ENCODE measurements at regions not wholly inside any gene's neighbourhood (a gene's known extent, or its start where the extent isn't known, plus 50 kb on each side); places are given as distances from the start of the nearest gene placed in this dataset.

DNA sequence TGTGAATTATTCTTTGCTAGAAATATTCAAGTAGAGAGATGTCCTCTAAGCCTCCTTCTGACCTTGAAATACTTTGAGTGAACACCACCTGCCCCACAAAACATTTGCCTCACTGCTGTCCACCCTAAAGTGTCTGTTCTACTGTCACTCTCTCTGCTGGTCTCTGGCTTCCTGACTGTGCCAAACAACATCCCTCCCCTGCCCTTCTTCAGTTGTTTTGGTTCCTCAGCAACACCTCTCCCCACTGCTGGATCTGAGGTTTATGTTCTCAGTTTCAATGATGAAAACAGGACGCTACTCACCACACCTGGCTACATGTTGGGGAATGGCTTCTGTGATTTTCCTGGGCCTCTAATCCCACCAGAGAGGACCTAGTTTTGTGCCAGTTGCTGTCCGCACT is 456.9 kb downstream of the BCOR start:
- H2BK20ac ChIP-seq (ENCODE audit: low read depth, low read length) = no peak overlapping the region
- no peaks in the 10 kb centered on the region for H3K9me1 ChIP-seq (ENCODE audit: insufficient read depth, low read length)
- intact Hi-C loops (cut with micrococcal nuclease) (no loop called here), in situ Hi-C loops (cut with MboI; ENCODE audit: low sequenced_read_pairs) (no loop called here), dilution Hi-C loops (cut with HindIII; ENCODE audit: low sequenced_read_pairs, unreplicated experiment) (no loop called here)
- CTCF ChIA-PET = no interaction called here
- WGBS, 2 experiments (ENCODE audit: extremely low coverage in 2 of 2, insufficient read length in 1 of 2) = 50% methylated on average over 1 of the region's 2 CpGs; no CpG with 5 or more reads in 1 of the 2 experiments
- no peak overlapping the region for H3K4me3 ChIP-seq (ENCODE audit: insufficient read depth, low read depth, low read length)
- H3K9me3 ChIP-seq (ENCODE audit: control insufficient read depth, insufficient read depth, low read length) = no peaks in the 10 kb centered on the region
- no peaks in the 10 kb centered on the region; the same call in 1 of the 2 replicates for H3K4me1 ChIP-seq (ENCODE audit: control insufficient read depth, insufficient read depth, low read length)
- H3K23ac ChIP-seq (ENCODE audit: low read depth, low read length) = no peak overlapping the region
- no TSS peak for BruUV-seq (replicated peaks)
- no peak overlapping the region for H3K27ac ChIP-seq (ENCODE audit: insufficient read depth, low read length)
- DNase-seq (no peak), ATAC-seq (ENCODE audit: low read depth) (no peak)
- TF ChIP-seq SMC3 (IDR thresholded peaks at IDR 0.05; ENCODE audit: low read depth, low read length) (no peak), RAD21 (IDR thresholded peaks at IDR 0.05; ENCODE audit: low read length) (no peak), MAZ (IDR thresholded peaks at IDR 0.05; ENCODE audit: borderline replicate concordance, low read depth, low read length) (no peak), BHLHE40 (IDR thresholded peaks at IDR 0.05; ENCODE audit: low read depth, low read length) (no peak), MXI1 (IDR thresholded peaks at IDR 0.05; ENCODE audit: borderline replicate concordance, low read depth, low read length) (no peak), RFX5 (IDR thresholded peaks at IDR 0.05; ENCODE audit: low read depth, low read length) (no peak), MAFK (IDR thresholded peaks at IDR 0.05; ENCODE audit: low read depth, low read length) (no peak), POLR2A (IDR thresholded peaks at IDR 0.05; ENCODE audit: low read depth, low read length) (no peak), RCOR1 (IDR thresholded peaks at IDR 0.05; ENCODE audit: insufficient replicate concordance, low read length) (no peak), FOS (IDR thresholded peaks at IDR 0.05; ENCODE audit: low read depth, low read length) (no peak), CEBPB (IDR thresholded peaks at IDR 0.05; ENCODE audit: low read depth, low read length) (no peak), CHD1 (IDR thresholded peaks at IDR 0.05; ENCODE audit: low read depth, low read length) (no peak), NFE2L2 (IDR thresholded peaks at IDR 0.05; ENCODE audit: low read depth, low read length) (no peak)
- TF ChIP-seq, protein P1, sequence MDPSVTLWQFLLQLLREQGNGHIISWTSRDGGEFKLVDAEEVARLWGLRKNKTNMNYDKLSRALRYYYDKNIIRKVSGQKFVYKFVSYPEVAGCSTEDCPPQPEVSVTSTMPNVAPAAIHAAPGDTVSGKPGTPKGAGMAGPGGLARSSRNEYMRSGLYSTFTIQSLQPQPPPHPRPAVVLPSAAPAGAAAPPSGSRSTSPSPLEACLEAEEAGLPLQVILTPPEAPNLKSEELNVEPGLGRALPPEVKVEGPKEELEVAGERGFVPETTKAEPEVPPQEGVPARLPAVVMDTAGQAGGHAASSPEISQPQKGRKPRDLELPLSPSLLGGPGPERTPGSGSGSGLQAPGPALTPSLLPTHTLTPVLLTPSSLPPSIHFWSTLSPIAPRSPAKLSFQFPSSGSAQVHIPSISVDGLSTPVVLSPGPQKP (IDR thresholded peaks at IDR 0.05; ENCODE audit: borderline replicate concordance, low read depth, low read length) = no peak
- TF ChIP-seq, protein P2, sequence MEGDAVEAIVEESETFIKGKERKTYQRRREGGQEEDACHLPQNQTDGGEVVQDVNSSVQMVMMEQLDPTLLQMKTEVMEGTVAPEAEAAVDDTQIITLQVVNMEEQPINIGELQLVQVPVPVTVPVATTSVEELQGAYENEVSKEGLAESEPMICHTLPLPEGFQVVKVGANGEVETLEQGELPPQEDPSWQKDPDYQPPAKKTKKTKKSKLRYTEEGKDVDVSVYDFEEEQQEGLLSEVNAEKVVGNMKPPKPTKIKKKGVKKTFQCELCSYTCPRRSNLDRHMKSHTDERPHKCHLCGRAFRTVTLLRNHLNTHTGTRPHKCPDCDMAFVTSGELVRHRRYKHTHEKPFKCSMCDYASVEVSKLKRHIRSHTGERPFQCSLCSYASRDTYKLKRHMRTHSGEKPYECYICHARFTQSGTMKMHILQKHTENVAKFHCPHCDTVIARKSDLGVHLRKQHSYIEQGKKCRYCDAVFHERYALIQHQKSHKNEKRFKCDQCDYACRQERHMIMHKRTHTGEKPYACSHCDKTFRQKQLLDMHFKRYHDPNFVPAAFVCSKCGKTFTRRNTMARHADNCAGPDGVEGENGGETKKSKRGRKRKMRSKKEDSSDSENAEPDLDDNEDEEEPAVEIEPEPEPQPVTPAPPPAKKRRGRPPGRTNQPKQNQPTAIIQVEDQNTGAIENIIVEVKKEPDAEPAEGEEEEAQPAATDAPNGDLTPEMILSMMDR (conservative IDR thresholded peaks at IDR 0.05; ENCODE audit: low read depth, low read length) = no peak
- TF ChIP-seq, protein P3, sequence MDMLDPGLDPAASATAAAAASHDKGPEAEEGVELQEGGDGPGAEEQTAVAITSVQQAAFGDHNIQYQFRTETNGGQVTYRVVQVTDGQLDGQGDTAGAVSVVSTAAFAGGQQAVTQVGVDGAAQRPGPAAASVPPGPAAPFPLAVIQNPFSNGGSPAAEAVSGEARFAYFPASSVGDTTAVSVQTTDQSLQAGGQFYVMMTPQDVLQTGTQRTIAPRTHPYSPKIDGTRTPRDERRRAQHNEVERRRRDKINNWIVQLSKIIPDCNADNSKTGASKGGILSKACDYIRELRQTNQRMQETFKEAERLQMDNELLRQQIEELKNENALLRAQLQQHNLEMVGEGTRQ (IDR thresholded peaks at IDR 0.05; ENCODE audit: low read depth, low read length) = no peak
- H2AFZ ChIP-seq (replicated peaks; ENCODE audit: low read length, poor library complexity) = no peak overlapping the region
- H2BK5ac ChIP-seq (ENCODE audit: low read depth, low read length, poor library complexity, severe bottlenecking) = no peak overlapping the region
- no peak overlapping the region for H3K14ac ChIP-seq (replicated peaks; ENCODE audit: low read depth, low read length)
- no peaks in the 10 kb centered on the region for H3K36me3 ChIP-seq (ENCODE audit: control insufficient read depth, insufficient read depth, low read length)
- no peak overlapping the region for H2AK5ac ChIP-seq (ENCODE audit: low read depth, low read length)
- H4K5ac ChIP-seq (ENCODE audit: low read depth, low read length) = no peak overlapping the region
- H2AK9ac ChIP-seq (replicated peaks; ENCODE audit: low read depth, low read length, poor library complexity) = no peak overlapping the region
- H2BK120ac ChIP-seq (ENCODE audit: low read depth, low read length) = no peak overlapping the region
- no peaks in the 10 kb centered on the region for H4K20me1 ChIP-seq (ENCODE audit: insufficient read depth, low read length)
- H3K18ac ChIP-seq (ENCODE audit: low read depth, low read length) = no peak overlapping the region
- no peaks in the 10 kb centered on the region for H3K79me1 ChIP-seq (ENCODE audit: low read depth in 1 of 2, low read length in 2 of 2)
- no peak overlapping the region for H3K56ac ChIP-seq (ENCODE audit: extremely low read depth, insufficient read depth, low read length)
- no peak overlapping the region for H4K8ac ChIP-seq (ENCODE audit: low read depth in 2 of 2, low read length in 2 of 2)
- no peak overlapping the region for H2BK15ac ChIP-seq (ENCODE audit: low read depth, low read length)
- no peak overlapping the region for H3K9ac ChIP-seq (ENCODE audit: low read depth, low read length)
- H3K27me3 ChIP-seq (ENCODE audit: control insufficient read depth, insufficient read depth, low read length) = peaks cover 22% of the 10 kb centered on the region
- no peak overlapping the region for H3K4me2 ChIP-seq (ENCODE audit: low read depth, low read length)
- no peak overlapping the region for H3K4ac ChIP-seq (ENCODE audit: low read depth, low read length)
- POLR2A ChIA-PET (ENCODE audit: unreplicated experiment) = no interaction called here
- no peak overlapping the region for H4K91ac ChIP-seq (ENCODE audit: insufficient read depth, low read depth, low read length)

Measured in IMR-90 (cell line).